ENCODE measurements at regions not wholly inside any gene's neighbourhood (a gene's known extent, or its start where the extent isn't known, plus 50 kb on each side); places are given as distances from the start of the nearest gene placed in this dataset.
"Not testable (repeated sequence)": the region's sequence is repeated elsewhere in the genome, so short reads cannot be mapped to it uniquely, and the experiment has no call there.

GRCh38 chr13:61500176-61500575, 84.5 kb upstream of the PCDH20 start:
- no peak overlapping the region for H3K27ac ChIP-seq
- TF ChIP-seq ZFX (IDR thresholded peaks at IDR 0.05) (no peak), CTCF (conservative IDR thresholded peaks at IDR 0.05) (no peak)

- no peak overlapping the region for H3K27ac ChIP-seq
- TF ChIP-seq ZFX (IDR thresholded peaks at IDR 0.05) (no peak), CTCF (conservative IDR thresholded peaks at IDR 0.05) (no peak)
These were observed 80.0 kb upstream of the PCDH20 start for GRCh38 chr13:61495648-61496047.

GRCh38 chr13:61493556-61493955, 77.9 kb upstream of the PCDH20 start:
- not testable (repeated sequence) for H3K27ac ChIP-seq

- no peak overlapping the region for H3K27ac ChIP-seq
- TF ChIP-seq CTCF (conservative IDR thresholded peaks at IDR 0.05) = no peak
- TF ChIP-seq ZFX (IDR thresholded peaks at IDR 0.05) = no peak
These were observed 70.8 kb upstream of the PCDH20 start for GRCh38 chr13:61486496-61486895.

- TF ChIP-seq CTCF (conservative IDR thresholded peaks at IDR 0.05) = no peak
- TF ChIP-seq ZFX (IDR thresholded peaks at IDR 0.05) = no peak
These were observed 69.6 kb upstream of the PCDH20 start for GRCh38 chr13:61485128-61485765.

GRCh38 chr13:61477619-61478018, 62.0 kb upstream of the PCDH20 start:
- TF ChIP-seq CTCF (conservative IDR thresholded peaks at IDR 0.05) (no peak), ZFX (IDR thresholded peaks at IDR 0.05) (no peak)
- no peak overlapping the region for H3K27ac ChIP-seq

More at GRCh38 chr13:61485128-61485765, 69.6 kb upstream of the PCDH20 start:
- H3K27ac ChIP-seq = no peak overlapping the region

GRCh38 chr13:61470786-61471185, 55.1 kb upstream of the PCDH20 start:
- H3K27ac ChIP-seq = no peak overlapping the region
- TF ChIP-seq CTCF (conservative IDR thresholded peaks at IDR 0.05) = no peak

- H3K27ac ChIP-seq = no peak overlapping the region
- TF ChIP-seq CTCF (conservative IDR thresholded peaks at IDR 0.05) = peak; percentile 44
- TF ChIP-seq ZFX (IDR thresholded peaks at IDR 0.05) = no peak
These were observed 50.6 kb upstream of the PCDH20 start for GRCh38 chr13:61466280-61466679.

Data from C4-2B (cell line).